GM12878 (cell line): ENCODE measurements at regions not wholly inside any gene's neighbourhood (a gene's known extent, or its start where the extent isn't known, plus 50 kb on each side); places are given as distances from the start of the nearest gene placed in this dataset.

Source experiments
- ATAC-seq: fragments of 200-7000 bp; cut with Tn5 transposase; 3 replicates; pipeline ENCODE4 v1.9.1; 2020; ENCODE audit warnings: mild to moderate bottlenecking, moderate library complexity
- BruUV-seq: library from RNA; stranded (reverse); fragments of 400-500 nt; replicated peaks from 2 replicates; lab custom pipeline; 2021; lab: Mats Ljungman, UMichigan
- CTCF ChIA-PET: fragments of 300-600 bp; sonication (Branson Sonifier 250); formaldehyde crosslinking; extraction: SDS; loops from one replicate; lab custom pipeline; 2021; ENCODE audit warnings: inconsistent platforms; lab: Yijun Ruan, JAX
- POLR2A ChIA-PET: fragments of 350-600 bp; formaldehyde crosslinking; extraction: SDS; loops from one replicate; lab custom pipeline; 2021; ENCODE audit warnings: inconsistent platforms; lab: Charles Lee
- RAD21 ChIA-PET: fragments of 300-600 bp; sonication (Branson Sonifier 250); formaldehyde crosslinking; loops from one replicate; lab custom pipeline; 2023; ENCODE audit warnings: antibody characterized with exemption; ENCODE audit not compliant: unreplicated experiment; lab: Charles Lee
- SMC1A ChIA-PET: fragments of 300-600 bp; sonication (Branson Sonifier 250); formaldehyde crosslinking; loops from one replicate; lab custom pipeline; 2023; ENCODE audit not compliant: unreplicated experiment, uncharacterized antibody; lab: Charles Lee
- DNase-seq: peaks from one replicate; pipeline ENCODE4 v3.0.0-alpha.2; 2011; ENCODE audit warnings: low read depth, low spot score
- FAIRE-seq: peaks from 3 replicates; lab custom pipeline; 2011; peaks lifted over from hg19 to GRCh38; lab: Jason Lieb, UNC
- H2AFZ ChIP-seq: 2 replicates; pipeline ENCODE4 v1.6.0; 2011; ENCODE audit warnings: low read depth, low read length, control low read depth; ENCODE audit not compliant: control insufficient read depth
- H3K27ac ChIP-seq: 2 replicates; pipeline ENCODE4 v1.5.1; 2011; ENCODE audit warnings: control low read depth; ENCODE audit not compliant: control insufficient read depth, insufficient read depth
- H3K27me3 ChIP-seq, 2 experiments: replicated peaks in 1 of 2; 2 replicates each; pipeline versions ENCODE4 v1.6.0 to v1.6.1; 2011; ENCODE audit warnings: low read length in 1 of 2; ENCODE audit not compliant: control insufficient read depth in 2 of 2, insufficient read depth in 2 of 2
- H3K36me3 ChIP-seq, 2 experiments: 2 replicates each; pipeline ENCODE4 v1.5.1; 2011; ENCODE audit warnings: low read length in 1 of 2; ENCODE audit not compliant: control insufficient read depth in 2 of 2, insufficient read depth in 2 of 2
- H3K4me1 ChIP-seq: 2 replicates; pipeline ENCODE4 v1.6.1; 2011; ENCODE audit warnings: mild to moderate bottlenecking, low read length, moderate library complexity, mixed read lengths; ENCODE audit not compliant: control insufficient read depth, insufficient read depth
- H3K4me2 ChIP-seq: 2 replicates; pipeline ENCODE4 v1.6.0; 2011; ENCODE audit warnings: control low read depth; ENCODE audit not compliant: control insufficient read depth, insufficient read depth
- H3K4me3 ChIP-seq: fragments of 200-600 bp; sonication (generic); 2 replicates; pipeline ENCODE4 v1.5.1; 2016
- H3K79me2 ChIP-seq: 2 replicates; pipeline ENCODE4 v1.6.0; 2011; ENCODE audit warnings: low read length; ENCODE audit not compliant: control insufficient read depth, insufficient read depth
- H3K9ac ChIP-seq: 2 replicates; pipeline ENCODE4 v1.8.0; 2011; ENCODE audit warnings: low read length, control low read depth, mixed read lengths; ENCODE audit not compliant: control insufficient read depth, insufficient read depth
- H3K9me3 ChIP-seq: replicated peaks from 3 replicates; pipeline ENCODE4 v1.5.1; 2011; ENCODE audit warnings: mild to moderate bottlenecking, low read length; ENCODE audit not compliant: control insufficient read depth, insufficient read depth
- H4K20me1 ChIP-seq: 2 replicates; pipeline ENCODE4 v1.6.0; 2011; ENCODE audit not compliant: control insufficient read depth, insufficient read depth
- CREB1 ChIP-seq: IDR thresholded peaks from 2 replicates; pipeline ENCODE4 v1.6.1; 2012; ENCODE audit warnings: low read depth, mild to moderate bottlenecking, inconsistent platforms
- IRF3 ChIP-seq: fragments of 450-650 bp; IDR thresholded peaks from 2 replicates; pipeline ENCODE4 v1.6.1; 2014; ENCODE audit warnings: mild to moderate bottlenecking
- MXI1 ChIP-seq: fragments of 150-350 bp; IDR thresholded peaks from 2 replicates; pipeline ENCODE4 v1.6.1; 2011; ENCODE audit warnings: low read depth, mild to moderate bottlenecking, inconsistent platforms, low read length, improper control_type of control experiment
- PAX8 ChIP-seq: fragments of 450-650 bp; IDR thresholded peaks from 2 replicates; pipeline ENCODE4 v1.6.1; 2017; ENCODE audit warnings: mild to moderate bottlenecking, moderate library complexity
- SKIL ChIP-seq: fragments of 450-650 bp; IDR thresholded peaks from 2 replicates; pipeline ENCODE4 v1.6.1; 2017; ENCODE audit warnings: mild to moderate bottlenecking, low read depth, inconsistent platforms; ENCODE audit not compliant: poor library complexity, severe bottlenecking
- SREBF1 ChIP-seq: IDR thresholded peaks from 2 replicates; pipeline ENCODE4 v1.6.1; 2012; ENCODE audit warnings: mild to moderate bottlenecking, low read length
- TCF7 ChIP-seq: IDR thresholded peaks from 2 replicates; pipeline ENCODE4 v1.6.1; 2014; ENCODE audit warnings: antibody characterized with exemption, borderline replicate concordance
- WGBS: methylation state at CpG from one replicate; pipeline ENCODE4 v1.1.6; 2016; ENCODE audit warnings: low lambda C conversion rate; ENCODE audit not compliant: insufficient replicate concordance, insufficient coverage; ENCODE audit errors: missing lambda C conversion rate; 5-methylcytosine and 5-hydroxymethylcytosine counted together
- in situ Hi-C: fragments of 300-500 bp; cut with MboI; formaldehyde crosslinking; loops from 9 replicates; pipeline ENCODE4 v1.14.3; 2018; ENCODE audit warnings: mixed read lengths
- intact Hi-C: fragments of 100-400 bp; cut with micrococcal nuclease; formaldehyde crosslinking; loops from one replicate; pipeline ENCODE4 v1.14.2; 2022; ENCODE audit not compliant: unreplicated experiment
- TF ChIP-seq, protein P1 (sequence below): fragments of 450-650 bp; IDR thresholded peaks from 2 replicates; pipeline ENCODE4 v1.6.1; 2017; ENCODE audit warnings: antibody characterized with exemption, mild to moderate bottlenecking, moderate library complexity
- TF ChIP-seq, protein P2 (sequence below): IDR thresholded peaks from 2 replicates; pipeline ENCODE4 v1.6.1; 2012; ENCODE audit warnings: low read depth, low read length, improper control_type of control experiment
- TF ChIP-seq, protein P3 (sequence below): fragments of 150-350 bp; IDR thresholded peaks from 2 replicates; pipeline ENCODE4 v1.6.1; 2016; ENCODE audit warnings: low read depth, low read length
- TF ChIP-seq, protein P4 (sequence below): fragments of 450-650 bp; IDR thresholded peaks from 2 replicates; pipeline ENCODE4 v1.6.1; 2016; ENCODE audit warnings: mild to moderate bottlenecking
- TF ChIP-seq, protein P5 (sequence below): fragments of 150-350 bp; IDR thresholded peaks from 2 replicates; pipeline ENCODE4 v1.6.1; 2014; ENCODE audit warnings: mild to moderate bottlenecking, low read depth, low read length

DNA sequence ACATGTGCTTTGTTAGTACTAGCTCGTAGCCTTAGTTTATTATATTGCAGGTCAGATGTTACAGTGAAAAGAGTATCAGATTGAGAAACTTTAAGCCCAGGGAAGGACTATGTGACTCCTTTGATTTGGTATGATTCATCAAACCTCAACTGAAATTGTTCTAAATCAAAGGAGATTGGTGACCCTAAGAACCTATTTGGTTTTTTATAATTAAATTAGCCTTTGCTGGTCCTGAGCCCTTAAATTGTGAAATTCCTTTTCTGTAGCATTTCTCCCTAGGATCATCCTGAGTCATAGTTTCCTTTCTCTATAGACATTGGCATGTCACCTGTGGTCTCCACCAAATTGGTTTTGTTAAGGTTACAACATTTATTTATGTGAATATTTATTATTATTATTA is 89.7 kb downstream of the POLR1F start:
- Histone ChIP-seq H3K4me1 (no peaks in the 10 kb centered on the region), H3K9me3 (no peaks in the 10 kb centered on the region), H3K4me3 (no peak overlapping the region), H2AFZ (no peak overlapping the region), H3K79me2 (no peaks in the 10 kb centered on the region), H3K36me3 (no peaks in the 10 kb centered on the region), H3K27ac (no peak overlapping the region), H3K27me3 (no peaks in the 10 kb centered on the region), H3K4me2 (no peak overlapping the region), H4K20me1 (no peaks in the 10 kb centered on the region), H3K9ac (no peak overlapping the region)
- ChIA-PET SMC1A (no interaction called here), RAD21 (no interaction called here), POLR2A (no interaction called here), CTCF (interaction anchor here (0.9 kb wide), 1 partner anchor 90 kb away, joined by 3 read pairs; no protein-coding TSS in a partner anchor)
- WGBS = 0% methylated on average over 1 of the region's 1 CpG
- DNase-seq = no peak
- no TSS peak for BruUV-seq
- intact Hi-C loops (no loop called here), in situ Hi-C loops (no loop called here)
- no peak for ATAC-seq
- no peak for FAIRE-seq
- no peak for TF ChIP-seq SREBF1
- TF ChIP-seq SKIL = no peak
- TF ChIP-seq, protein P1, sequence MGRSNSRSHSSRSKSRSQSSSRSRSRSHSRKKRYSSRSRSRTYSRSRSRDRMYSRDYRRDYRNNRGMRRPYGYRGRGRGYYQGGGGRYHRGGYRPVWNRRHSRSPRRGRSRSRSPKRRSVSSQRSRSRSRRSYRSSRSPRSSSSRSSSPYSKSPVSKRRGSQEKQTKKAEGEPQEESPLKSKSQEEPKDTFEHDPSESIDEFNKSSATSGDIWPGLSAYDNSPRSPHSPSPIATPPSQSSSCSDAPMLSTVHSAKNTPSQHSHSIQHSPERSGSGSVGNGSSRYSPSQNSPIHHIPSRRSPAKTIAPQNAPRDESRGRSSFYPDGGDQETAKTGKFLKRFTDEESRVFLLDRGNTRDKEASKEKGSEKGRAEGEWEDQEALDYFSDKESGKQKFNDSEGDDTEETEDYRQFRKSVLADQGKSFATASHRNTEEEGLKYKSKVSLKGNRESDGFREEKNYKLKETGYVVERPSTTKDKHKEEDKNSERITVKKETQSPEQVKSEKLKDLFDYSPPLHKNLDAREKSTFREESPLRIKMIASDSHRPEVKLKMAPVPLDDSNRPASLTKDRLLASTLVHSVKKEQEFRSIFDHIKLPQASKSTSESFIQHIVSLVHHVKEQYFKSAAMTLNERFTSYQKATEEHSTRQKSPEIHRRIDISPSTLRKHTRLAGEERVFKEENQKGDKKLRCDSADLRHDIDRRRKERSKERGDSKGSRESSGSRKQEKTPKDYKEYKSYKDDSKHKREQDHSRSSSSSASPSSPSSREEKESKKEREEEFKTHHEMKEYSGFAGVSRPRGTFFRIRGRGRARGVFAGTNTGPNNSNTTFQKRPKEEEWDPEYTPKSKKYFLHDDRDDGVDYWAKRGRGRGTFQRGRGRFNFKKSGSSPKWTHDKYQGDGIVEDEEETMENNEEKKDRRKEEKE = no peak
- no peak for TF ChIP-seq PAX8
- no peak for TF ChIP-seq MXI1
- no peak for TF ChIP-seq CREB1
- no peak for TF ChIP-seq TCF7
- TF ChIP-seq, protein P2, sequence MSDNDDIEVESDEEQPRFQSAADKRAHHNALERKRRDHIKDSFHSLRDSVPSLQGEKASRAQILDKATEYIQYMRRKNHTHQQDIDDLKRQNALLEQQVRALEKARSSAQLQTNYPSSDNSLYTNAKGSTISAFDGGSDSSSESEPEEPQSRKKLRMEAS = no peak
- TF ChIP-seq, protein P3, sequence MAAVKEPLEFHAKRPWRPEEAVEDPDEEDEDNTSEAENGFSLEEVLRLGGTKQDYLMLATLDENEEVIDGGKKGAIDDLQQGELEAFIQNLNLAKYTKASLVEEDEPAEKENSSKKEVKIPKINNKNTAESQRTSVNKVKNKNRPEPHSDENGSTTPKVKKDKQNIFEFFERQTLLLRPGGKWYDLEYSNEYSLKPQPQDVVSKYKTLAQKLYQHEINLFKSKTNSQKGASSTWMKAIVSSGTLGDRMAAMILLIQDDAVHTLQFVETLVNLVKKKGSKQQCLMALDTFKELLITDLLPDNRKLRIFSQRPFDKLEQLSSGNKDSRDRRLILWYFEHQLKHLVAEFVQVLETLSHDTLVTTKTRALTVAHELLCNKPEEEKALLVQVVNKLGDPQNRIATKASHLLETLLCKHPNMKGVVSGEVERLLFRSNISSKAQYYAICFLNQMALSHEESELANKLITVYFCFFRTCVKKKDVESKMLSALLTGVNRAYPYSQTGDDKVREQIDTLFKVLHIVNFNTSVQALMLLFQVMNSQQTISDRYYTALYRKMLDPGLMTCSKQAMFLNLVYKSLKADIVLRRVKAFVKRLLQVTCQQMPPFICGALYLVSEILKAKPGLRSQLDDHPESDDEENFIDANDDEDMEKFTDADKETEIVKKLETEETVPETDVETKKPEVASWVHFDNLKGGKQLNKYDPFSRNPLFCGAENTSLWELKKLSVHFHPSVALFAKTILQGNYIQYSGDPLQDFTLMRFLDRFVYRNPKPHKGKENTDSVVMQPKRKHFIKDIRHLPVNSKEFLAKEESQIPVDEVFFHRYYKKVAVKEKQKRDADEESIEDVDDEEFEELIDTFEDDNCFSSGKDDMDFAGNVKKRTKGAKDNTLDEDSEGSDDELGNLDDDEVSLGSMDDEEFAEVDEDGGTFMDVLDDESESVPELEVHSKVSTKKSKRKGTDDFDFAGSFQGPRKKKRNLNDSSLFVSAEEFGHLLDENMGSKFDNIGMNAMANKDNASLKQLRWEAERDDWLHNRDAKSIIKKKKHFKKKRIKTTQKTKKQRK = no peak
- TF ChIP-seq IRF3 = no peak
- TF ChIP-seq, protein P4, sequence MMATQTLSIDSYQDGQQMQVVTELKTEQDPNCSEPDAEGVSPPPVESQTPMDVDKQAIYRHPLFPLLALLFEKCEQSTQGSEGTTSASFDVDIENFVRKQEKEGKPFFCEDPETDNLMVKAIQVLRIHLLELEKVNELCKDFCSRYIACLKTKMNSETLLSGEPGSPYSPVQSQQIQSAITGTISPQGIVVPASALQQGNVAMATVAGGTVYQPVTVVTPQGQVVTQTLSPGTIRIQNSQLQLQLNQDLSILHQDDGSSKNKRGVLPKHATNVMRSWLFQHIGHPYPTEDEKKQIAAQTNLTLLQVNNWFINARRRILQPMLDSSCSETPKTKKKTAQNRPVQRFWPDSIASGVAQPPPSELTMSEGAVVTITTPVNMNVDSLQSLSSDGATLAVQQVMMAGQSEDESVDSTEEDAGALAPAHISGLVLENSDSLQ = no peak
- TF ChIP-seq, protein P5, sequence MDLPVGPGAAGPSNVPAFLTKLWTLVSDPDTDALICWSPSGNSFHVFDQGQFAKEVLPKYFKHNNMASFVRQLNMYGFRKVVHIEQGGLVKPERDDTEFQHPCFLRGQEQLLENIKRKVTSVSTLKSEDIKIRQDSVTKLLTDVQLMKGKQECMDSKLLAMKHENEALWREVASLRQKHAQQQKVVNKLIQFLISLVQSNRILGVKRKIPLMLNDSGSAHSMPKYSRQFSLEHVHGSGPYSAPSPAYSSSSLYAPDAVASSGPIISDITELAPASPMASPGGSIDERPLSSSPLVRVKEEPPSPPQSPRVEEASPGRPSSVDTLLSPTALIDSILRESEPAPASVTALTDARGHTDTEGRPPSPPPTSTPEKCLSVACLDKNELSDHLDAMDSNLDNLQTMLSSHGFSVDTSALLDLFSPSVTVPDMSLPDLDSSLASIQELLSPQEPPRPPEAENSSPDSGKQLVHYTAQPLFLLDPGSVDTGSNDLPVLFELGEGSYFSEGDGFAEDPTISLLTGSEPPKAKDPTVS = no peak
